SK-N-SH (cell line): ENCODE measurements at regions not wholly inside any gene's neighbourhood (a gene's known extent, or its start where the extent isn't known, plus 50 kb on each side); places are given as distances from the start of the nearest gene placed in this dataset.

Experiments used
- CTCF ChIA-PET: fragments of 300-600, 350-600 bp; formaldehyde crosslinking; extraction: SDS; loops from one replicate; lab custom pipeline; 2021; lab: Yijun Ruan, JAX
- POLR2A ChIA-PET: fragments of 350-600 bp; sonication (Branson Sonifier 250); formaldehyde crosslinking; extraction: SDS; loops from one replicate; lab custom pipeline; 2020; ENCODE audit warnings: antibody characterized with exemption, inconsistent platforms; lab: Yijun Ruan, JAX
- DNase-seq: peaks from one replicate; pipeline ENCODE4 v3.0.0; 2012
- H2AFZ ChIP-seq: fragments of 200-600 bp; sonication (generic); 2 replicates; pipeline ENCODE4 v1.8.1; 2016; ENCODE audit warnings: antibody characterized with exemption, mild to moderate bottlenecking, low read depth
- H3F3A ChIP-seq: fragments of 200-600 bp; sonication (generic); replicated peaks from 2 replicates; pipeline ENCODE3; 2016; ENCODE audit warnings: antibody characterized with exemption, mild to moderate bottlenecking; ENCODE audit not compliant: insufficient read depth
- H3K27ac ChIP-seq, 2 experiments: fragments of 200-500 bp in 1 of 2; fragments of 200-600 bp in 1 of 2; sonication (Bioruptor generic) in 1 of 2; sonication (generic), shearing (Covaris generic) in 1 of 2; 2 replicates each; pipeline versions ENCODE4 v1.5.1 to v1.6.1; 2014 to 2016; ENCODE audit warnings: low read depth in 2 of 2, inconsistent platforms in 1 of 2, low read length in 1 of 2, mild to moderate bottlenecking in 1 of 2, mixed read lengths in 1 of 2
- H3K27me3 ChIP-seq: fragments of 200-600 bp; sonication (generic), shearing (Covaris generic); 2 replicates; pipeline ENCODE4 v1.6.1; 2016; ENCODE audit warnings: mixed run types; ENCODE audit not compliant: insufficient read depth
- H3K36me3 ChIP-seq, 2 experiments: fragments of 200-500 bp in 1 of 2; fragments of 200-600 bp in 1 of 2; sonication (Bioruptor generic) in 1 of 2; sonication (generic) in 1 of 2; replicated peaks in 1 of 2; 2 replicates each; pipeline versions ENCODE3 to v1.5.1; 2014 to 2016; ENCODE audit warnings: low read length in 1 of 2, mild to moderate bottlenecking in 1 of 2; ENCODE audit not compliant: insufficient read depth in 2 of 2, control insufficient read depth in 1 of 2
- H3K4me1 ChIP-seq, 2 experiments: fragments of 200-500 bp in 1 of 2; fragments of 200-600 bp in 1 of 2; sonication (Bioruptor generic) in 1 of 2; sonication (generic), shearing (Covaris generic) in 1 of 2; 2 replicates each; pipeline versions ENCODE4 v1.5.1 to v1.6.1; 2014 to 2016; ENCODE audit warnings: low read depth in 1 of 2, low read length in 1 of 2, mixed run types in 1 of 2; ENCODE audit not compliant: insufficient read depth in 2 of 2, control insufficient read depth in 1 of 2
- H3K4me2 ChIP-seq: fragments of 200-600 bp; sonication (generic), shearing (Covaris generic); 2 replicates; pipeline ENCODE4 v1.6.1; 2017; ENCODE audit warnings: mixed run types
- H3K4me3 ChIP-seq, 2 experiments: fragments of 200-500 bp in 1 of 2; fragments of 200-600 bp in 1 of 2; sonication (Bioruptor generic) in 1 of 2; sonication (generic), shearing (Covaris generic) in 1 of 2; 2 replicates each; pipeline versions ENCODE4 v1.5.1 to v1.8.1; 2014 to 2016; ENCODE audit warnings: low read depth in 2 of 2, inconsistent platforms in 1 of 2, low read length in 1 of 2, mild to moderate bottlenecking in 1 of 2, mixed read lengths in 1 of 2, moderate library complexity in 1 of 2
- H3K79me2 ChIP-seq: fragments of 200-600 bp; sonication (generic); 2 replicates; pipeline ENCODE4 v1.8.1; 2017; ENCODE audit warnings: mild to moderate bottlenecking; ENCODE audit not compliant: insufficient read depth
- H3K9ac ChIP-seq: fragments of 200-600 bp; sonication (generic); 2 replicates; pipeline ENCODE4 v1.6.1; 2017; ENCODE audit warnings: mixed run types
- H3K9me2 ChIP-seq: fragments of 200-600 bp; sonication (generic); 2 replicates; pipeline ENCODE4 v1.6.1; 2017; ENCODE audit warnings: mixed run types
- H3K9me3 ChIP-seq: fragments of 200-600 bp; sonication (generic); 2 replicates; pipeline ENCODE4 v1.6.1; 2017; ENCODE audit warnings: mixed run types, mild to moderate bottlenecking, moderate library complexity
- H4K20me1 ChIP-seq: fragments of 200-600 bp; sonication (generic); 2 replicates; pipeline ENCODE4 v1.6.1; 2017; ENCODE audit warnings: mild to moderate bottlenecking, mixed run types; ENCODE audit not compliant: insufficient read depth
- CHD2 ChIP-seq: fragments of 150-350 bp; IDR thresholded peaks from 2 replicates; pipeline ENCODE4 v1.6.1; 2018; ENCODE audit warnings: low read length; ENCODE audit not compliant: partially characterized antibody
- FOSL2 ChIP-seq: IDR thresholded peaks from 2 replicates; pipeline ENCODE4 v1.4.0; 2012; ENCODE audit warnings: low read depth, mild to moderate bottlenecking, moderate library complexity, borderline replicate concordance
- GABPA ChIP-seq: IDR thresholded peaks from 2 replicates; pipeline ENCODE4 v1.4.0; 2012; ENCODE audit warnings: low read depth, mild to moderate bottlenecking
- MAX ChIP-seq: IDR thresholded peaks from 2 replicates; pipeline ENCODE4 v1.4.0; 2012; ENCODE audit warnings: low read depth
- MEF2A ChIP-seq: IDR thresholded peaks from 2 replicates; pipeline ENCODE4 v1.4.0; 2012; ENCODE audit warnings: low read depth, borderline replicate concordance
- MXI1 ChIP-seq: IDR thresholded peaks from 2 replicates; pipeline ENCODE4 v1.6.1; 2012; ENCODE audit warnings: mild to moderate bottlenecking, low read depth, low read length, improper control_type of control experiment
- NRF1 ChIP-seq: IDR thresholded peaks from 2 replicates; pipeline ENCODE4 v1.6.1; 2012; ENCODE audit warnings: low read depth, mild to moderate bottlenecking, low read length
- POLR2AphosphoS5 ChIP-seq: IDR thresholded peaks from 2 replicates; pipeline ENCODE4 v1.6.1; 2012; ENCODE audit warnings: low read depth, low read length
- REST ChIP-seq: IDR thresholded peaks from 2 replicates; pipeline ENCODE4 v1.6.1; 2012; ENCODE audit warnings: mild to moderate bottlenecking, low read depth, low read length, moderate library complexity
- SMC3 ChIP-seq: IDR thresholded peaks from 2 replicates; pipeline ENCODE4 v1.6.1; 2012; ENCODE audit warnings: low read depth, low read length, improper control_type of control experiment
- TAF1 ChIP-seq: IDR thresholded peaks from 2 replicates; pipeline ENCODE4 v1.6.1; 2012; ENCODE audit warnings: low read depth, mild to moderate bottlenecking, low read length, moderate library complexity, borderline replicate concordance
- TCF12 ChIP-seq: IDR thresholded peaks from 2 replicates; pipeline ENCODE4 v1.4.0; 2012
- USF2 ChIP-seq: fragments of 150-350 bp; IDR thresholded peaks from 2 replicates; pipeline ENCODE4 v1.6.1; 2017; ENCODE audit warnings: antibody characterized with exemption, low read length, low read depth, borderline replicate concordance
- YY1 ChIP-seq: IDR thresholded peaks from 2 replicates; pipeline ENCODE4 v1.4.0; 2012; ENCODE audit warnings: low read depth, mild to moderate bottlenecking
- ZBTB33 ChIP-seq: IDR thresholded peaks from 2 replicates; pipeline ENCODE4 v1.4.0; 2012; ENCODE audit warnings: low read depth, borderline replicate concordance
- WGBS: methylation state at CpG from one replicate; pipeline ENCODE4 v1.1.6; 2017; ENCODE audit warnings: low lambda C conversion rate; 5-methylcytosine and 5-hydroxymethylcytosine counted together
- TF ChIP-seq, protein P1 (sequence below): fragments of 150-350 bp; IDR thresholded peaks from 2 replicates; pipeline ENCODE4 v1.6.1; 2016; ENCODE audit warnings: mild to moderate bottlenecking, low read depth, low read length
- TF ChIP-seq, protein P2 (sequence below): IDR thresholded peaks from 2 replicates; pipeline ENCODE4; 2012

GRCh38 chr10:21084700-21085099, 187.6 kb upstream of the NEBL start:
- Histone ChIP-seq H3K27me3 (no peaks in the 10 kb centered on the region), H3K4me3 (no peak overlapping the region), H3K4me1 (no peaks in the 10 kb centered on the region; a peak in 1 of 4 replicates), H3K4me2 (no peak overlapping the region), H4K20me1 (no peaks in the 10 kb centered on the region), H2AFZ (no peak overlapping the region), H3K9me2 (no peaks in the 10 kb centered on the region), H3K27ac (no peak overlapping the region), H3K36me3 (no peaks in the 10 kb centered on the region), H3F3A (no peaks in the 10 kb centered on the region), H3K9me3 (no peaks in the 10 kb centered on the region), H3K79me2 (no peaks in the 10 kb centered on the region), H3K9ac (no peak overlapping the region)
- no peak for DNase-seq
- WGBS: 94% methylated on average over 5 of the region's 5 CpGs
- TF ChIP-seq REST: no peak
- TF ChIP-seq GABPA: no peak
- no peak for TF ChIP-seq NRF1
- TF ChIP-seq TCF12: no peak
- TF ChIP-seq MEF2A: no peak
- no peak for TF ChIP-seq CHD2
- TF ChIP-seq MXI1: no peak
- no peak for TF ChIP-seq SMC3
- TF ChIP-seq ZBTB33: no peak
- TF ChIP-seq MAX: no peak
- no peak for TF ChIP-seq FOSL2
- no peak for TF ChIP-seq TAF1
- TF ChIP-seq, protein P1, sequence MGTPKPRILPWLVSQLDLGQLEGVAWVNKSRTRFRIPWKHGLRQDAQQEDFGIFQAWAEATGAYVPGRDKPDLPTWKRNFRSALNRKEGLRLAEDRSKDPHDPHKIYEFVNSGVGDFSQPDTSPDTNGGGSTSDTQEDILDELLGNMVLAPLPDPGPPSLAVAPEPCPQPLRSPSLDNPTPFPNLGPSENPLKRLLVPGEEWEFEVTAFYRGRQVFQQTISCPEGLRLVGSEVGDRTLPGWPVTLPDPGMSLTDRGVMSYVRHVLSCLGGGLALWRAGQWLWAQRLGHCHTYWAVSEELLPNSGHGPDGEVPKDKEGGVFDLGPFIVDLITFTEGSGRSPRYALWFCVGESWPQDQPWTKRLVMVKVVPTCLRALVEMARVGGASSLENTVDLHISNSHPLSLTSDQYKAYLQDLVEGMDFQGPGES: no peak
- no peak for TF ChIP-seq YY1
- TF ChIP-seq USF2: no peak
- TF ChIP-seq, protein P2, sequence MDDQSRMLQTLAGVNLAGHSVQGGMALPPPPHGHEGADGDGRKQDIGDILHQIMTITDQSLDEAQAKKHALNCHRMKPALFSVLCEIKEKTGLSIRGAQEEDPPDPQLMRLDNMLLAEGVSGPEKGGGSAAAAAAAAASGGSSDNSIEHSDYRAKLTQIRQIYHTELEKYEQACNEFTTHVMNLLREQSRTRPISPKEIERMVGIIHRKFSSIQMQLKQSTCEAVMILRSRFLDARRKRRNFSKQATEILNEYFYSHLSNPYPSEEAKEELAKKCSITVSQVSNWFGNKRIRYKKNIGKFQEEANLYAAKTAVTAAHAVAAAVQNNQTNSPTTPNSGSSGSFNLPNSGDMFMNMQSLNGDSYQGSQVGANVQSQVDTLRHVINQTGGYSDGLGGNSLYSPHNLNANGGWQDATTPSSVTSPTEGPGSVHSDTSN: no peak
- no peak for TF ChIP-seq POLR2AphosphoS5
- ChIA-PET CTCF (interaction anchor here (1.2 to 3.1 kb wide), 2 partner anchors 13 to 185 kb away, joined by 3 to 14 read pairs; no protein-coding TSS in a partner anchor), POLR2A (no interaction called here)
